ENCODE measurements at regions not wholly inside any gene's neighbourhood (a gene's known extent, or its start where the extent isn't known, plus 50 kb on each side); places are given as distances from the start of the nearest gene placed in this dataset.

- Histone ChIP-seq H3K23me2 (ENCODE audit: low read depth, low read length) (no peaks in the 10 kb centered on the region), H3K14ac (ENCODE audit: insufficient read length) (no peak overlapping the region), H3K79me2 (ENCODE audit: control insufficient read depth in 1 of 2, insufficient read depth in 2 of 2, low read length in 2 of 2) (no peaks in the 10 kb centered on the region), H3K9me3 (ENCODE audit: insufficient read depth in 2 of 2, low read depth in 1 of 2, low read length in 1 of 2) (peaks cover 0 to 3% of the 10 kb centered on the region in 2 experiments; a peak in 1 of 4 replicates), H4K5ac (ENCODE audit: insufficient read length, low read depth, low read length) (no peak overlapping the region), H3K56ac (replicated peaks; ENCODE audit: insufficient read length, low read depth, low read length) (no peak overlapping the region), H4K91ac (replicated peaks; ENCODE audit: insufficient read length, low read length) (no peak overlapping the region), H3K18ac (ENCODE audit: extremely low read depth, low read length) (no peak overlapping the region), H3K79me1 (ENCODE audit: low read depth, low read length) (no peaks in the 10 kb centered on the region), H3K23ac (ENCODE audit: insufficient read length) (no peak overlapping the region), H2BK120ac (replicated peaks; ENCODE audit: low read depth, low read length) (no peak overlapping the region), H3K27ac (ENCODE audit: low read depth, low read length) (no peak overlapping the region), H2BK12ac (ENCODE audit: low read depth, low read length) (no peak overlapping the region), H4K8ac (ENCODE audit: extremely low read depth, insufficient read depth, low read length) (no peak overlapping the region), H3K36me3 (ENCODE audit: control insufficient read depth in 2 of 4, insufficient read depth in 4 of 4, low read length in 3 of 4) (no peaks in the 10 kb centered on the region), H2AFZ (ENCODE audit: low read length) (no peak overlapping the region), H2BK5ac (ENCODE audit: low read depth, low read length) (no peak overlapping the region), H2AK5ac (ENCODE audit: low read depth, low read length) (no peak overlapping the region), H3K4me3 (ENCODE audit: extremely low read depth in 1 of 4, insufficient read depth in 2 of 4, low read depth in 3 of 4, low read length in 4 of 4) (no peak overlapping the region), H3K27me3 (replicated peaks in 1 of 4; ENCODE audit: control insufficient read depth in 3 of 4, extremely low read depth in 1 of 4, insufficient read depth in 3 of 4, low read length in 3 of 4) (no peaks in the 10 kb centered on the region), H3K4me1 (replicated peaks in 1 of 4; ENCODE audit: control insufficient read depth in 3 of 4, insufficient read depth in 4 of 4, low read length in 3 of 4) (peaks cover 0 to 3% (median 1%) of the 10 kb centered on the region in 4 experiments; a peak in 3 of 7 replicates), H2BK20ac (ENCODE audit: low read length) (no peak overlapping the region), H2BK15ac (ENCODE audit: low read length) (no peak overlapping the region), H3K4me2 (ENCODE audit: insufficient read depth in 1 of 2, low read depth in 2 of 2, low read length in 2 of 2) (no peak overlapping the region), H4K20me1 (replicated peaks in 1 of 2; ENCODE audit: control insufficient read depth in 1 of 2, insufficient read depth in 2 of 2, low read length in 2 of 2) (no peaks in the 10 kb centered on the region), H3K9ac (replicated peaks in 1 of 4; ENCODE audit: extremely low read depth in 1 of 4, low read depth in 3 of 4, low read length in 3 of 4) (no peak overlapping the region), H3K4ac (replicated peaks; ENCODE audit: insufficient read length, low read depth, low read length) (no peak overlapping the region)
- WGBS, 2 experiments (ENCODE audit: extremely low coverage in 1 of 2, insufficient coverage in 1 of 2, insufficient read length in 1 of 2, insufficient replicate concordance in 2 of 2, low coverage in 1 of 2, low lambda C conversion rate in 2 of 2, missing lambda C conversion rate in 1 of 2), result 78% methylated on average over 2 of the region's 2 CpGs; no CpG with 5 or more reads in 1 of the 2 experiments
- ChIA-PET CTCF (ENCODE audit: partially characterized antibody) (interaction anchor here (0.7 to 1.1 kb wide), 2 partner anchors 532 to 558 kb away, joined by 3 read pairs; no protein-coding TSS in a partner anchor), POLR2A (ENCODE audit: partially characterized antibody) (no interaction called here)
- no peak for FAIRE-seq
- no peak for DNase-seq (ENCODE audit: low read depth in 1 of 2, low spot score in 2 of 2)
- TF ChIP-seq POU5F1 (IDR thresholded peaks at IDR 0.05; ENCODE audit: low read depth, low read length) (no peak), CEBPB (IDR thresholded peaks at IDR 0.05; ENCODE audit: low read depth, low read length) (peak; percentile 30; the same call in 1 of the 2 replicates)
Measured at GRCh38 chr1:184160236-184160635, 108.7 kb downstream of the TSEN15 start.
